Astrocyte (in vitro differentiated cells and primary cell): ENCODE measurements at regions not wholly inside any gene's neighbourhood (a gene's known extent, or its start where the extent isn't known, plus 50 kb on each side); places are given as distances from the start of the nearest gene placed in this dataset.
"Not testable (repeated sequence)": the region's sequence is repeated elsewhere in the genome, so short reads cannot be mapped to it uniquely, and the experiment has no call there.

Experiments
- DNase-seq: peaks from one replicate; pipeline ENCODE4 v3.0.0-alpha.2; 2010; ENCODE audit warnings: low read depth
- FAIRE-seq: peaks from 2 replicates; lab custom pipeline; 2011; peaks lifted over from hg19 to GRCh38; lab: Jason Lieb, UNC
- H2AFZ ChIP-seq: 2 replicates; pipeline ENCODE4 v1.6.0; 2012; ENCODE audit warnings: low read depth, low read length, inconsistent platforms
- H3K27ac ChIP-seq: 2 replicates; pipeline ENCODE4 v1.5.1; 2011; ENCODE audit warnings: low read depth, low read length, inconsistent platforms
- H3K27me3 ChIP-seq: 2 replicates; pipeline ENCODE4 v1.6.0; 2011; ENCODE audit warnings: low read length, inconsistent platforms; ENCODE audit not compliant: insufficient read depth
- H3K36me3 ChIP-seq: 2 replicates; pipeline ENCODE4 v1.5.1; 2011; ENCODE audit warnings: low read length, inconsistent platforms; ENCODE audit not compliant: insufficient read depth
- H3K4me1 ChIP-seq: 2 replicates; pipeline ENCODE4 v1.5.1; 2011; ENCODE audit warnings: low read length, inconsistent platforms; ENCODE audit not compliant: insufficient read depth
- H3K4me2 ChIP-seq: 2 replicates; pipeline ENCODE4 v1.6.0; 2012; ENCODE audit warnings: low read length, inconsistent platforms
- H3K4me3 ChIP-seq: 2 replicates; pipeline ENCODE4 v1.5.1; 2011; ENCODE audit warnings: low read depth, mild to moderate bottlenecking, low read length, inconsistent platforms; ENCODE audit not compliant: insufficient read depth
- H3K79me2 ChIP-seq: 2 replicates; pipeline ENCODE4 v1.6.0; 2012; ENCODE audit warnings: mild to moderate bottlenecking, low read length, inconsistent platforms; ENCODE audit not compliant: insufficient read depth
- H3K9ac ChIP-seq: 2 replicates; pipeline ENCODE4 v1.6.0; 2012; ENCODE audit warnings: mild to moderate bottlenecking, low read length, inconsistent platforms
- H3K9me3 ChIP-seq: 2 replicates; pipeline ENCODE4 v1.5.1; 2012; ENCODE audit warnings: low read depth, mild to moderate bottlenecking, low read length, inconsistent platforms; ENCODE audit not compliant: insufficient read depth
- H4K20me1 ChIP-seq: 2 replicates; pipeline ENCODE4 v1.6.0; 2012; ENCODE audit warnings: low read length, inconsistent platforms; ENCODE audit not compliant: insufficient read depth
- H3K27ac Mint-ChIP-seq: one replicate; pipeline ENCODE4 v1.8.0; 2021; ENCODE audit warnings: mild to moderate bottlenecking, mixed read lengths; ENCODE audit not compliant: unreplicated experiment
- H3K27me3 Mint-ChIP-seq: one replicate; pipeline ENCODE4 v1.8.0; 2021; ENCODE audit warnings: low read depth, mixed read lengths; ENCODE audit not compliant: unreplicated experiment
- H3K36me3 Mint-ChIP-seq: one replicate; pipeline ENCODE4 v1.8.0; 2021; ENCODE audit warnings: low read depth, mixed read lengths; ENCODE audit not compliant: unreplicated experiment
- H3K4me1 Mint-ChIP-seq: one replicate; pipeline ENCODE4 v1.8.0; 2021; ENCODE audit warnings: low read depth, mixed read lengths; ENCODE audit not compliant: unreplicated experiment
- H3K4me3 Mint-ChIP-seq: one replicate; pipeline ENCODE4 v1.8.0; 2021; ENCODE audit warnings: mild to moderate bottlenecking, moderate library complexity, mixed read lengths; ENCODE audit not compliant: unreplicated experiment
- H3K9me3 Mint-ChIP-seq: one replicate; pipeline ENCODE4 v1.8.0; 2021; ENCODE audit warnings: mild to moderate bottlenecking, mixed read lengths; ENCODE audit not compliant: unreplicated experiment
- CTCF ChIP-seq: IDR thresholded peaks from 2 replicates; pipeline ENCODE4 v1.5.1; 2011; ENCODE audit warnings: low read depth, mild to moderate bottlenecking, inconsistent platforms, low read length, moderate library complexity; ENCODE audit not compliant: insufficient read depth
- EZH2 ChIP-seq: IDR thresholded peaks from 2 replicates; pipeline ENCODE4 v1.6.1; 2012; ENCODE audit warnings: mild to moderate bottlenecking, low read length, inconsistent platforms; ENCODE audit not compliant: insufficient read depth

- H3K4me3 ChIP-seq = no peak overlapping the region
- H3K4me1 Mint-ChIP-seq = peaks cover 2% of the 10 kb centered on the region
- H3K4me3 Mint-ChIP-seq = no peak overlapping the region
Measured at GRCh38 chr10:16195894-16196293, 240.9 kb upstream of the PTER start.

GRCh38 chr10:16199216-16199615, 237.6 kb upstream of the PTER start:
- no peak for DNase-seq
- no peak overlapping the region for H3K27ac ChIP-seq
- no peak for TF ChIP-seq CTCF
- TF ChIP-seq EZH2 = no peak
- Mint-ChIP-seq H3K4me1 (peaks cover 2% of the 10 kb centered on the region), H3K9me3 (peaks cover 8% of the 10 kb centered on the region), H3K4me3 (no peak overlapping the region), H3K36me3 (no peaks in the 10 kb centered on the region), H3K27me3 (no peaks in the 10 kb centered on the region), H3K27ac (no peak overlapping the region)
- H3K9me3 ChIP-seq = peaks cover 2% of the 10 kb centered on the region
- H3K4me3 ChIP-seq = no peak overlapping the region
- no peaks in the 10 kb centered on the region for H3K27me3 ChIP-seq
- FAIRE-seq = no peak
- H3K4me1 ChIP-seq = no peaks in the 10 kb centered on the region
- H4K20me1 ChIP-seq = no peaks in the 10 kb centered on the region
- no peaks in the 10 kb centered on the region for H3K36me3 ChIP-seq
- no peaks in the 10 kb centered on the region for H3K79me2 ChIP-seq
- no peak overlapping the region for H3K4me2 ChIP-seq
- no peak overlapping the region for H2AFZ ChIP-seq
- no peak overlapping the region for H3K9ac ChIP-seq

More at GRCh38 chr10:16195894-16196293, 240.9 kb upstream of the PTER start:
- no peak for FAIRE-seq
- Histone ChIP-seq H3K9me3 (peaks cover 6% of the 10 kb centered on the region), H3K27ac (no peak overlapping the region), H3K36me3 (no peaks in the 10 kb centered on the region), H4K20me1 (no peaks in the 10 kb centered on the region), H3K4me2 (no peak overlapping the region), H3K79me2 (no peaks in the 10 kb centered on the region), H3K27me3 (no peaks in the 10 kb centered on the region), H3K4me1 (no peaks in the 10 kb centered on the region), H2AFZ (no peak overlapping the region), H3K9ac (no peak overlapping the region)
- DNase-seq = no peak
- Mint-ChIP-seq H3K27me3 (no peaks in the 10 kb centered on the region), H3K27ac (no peak overlapping the region), H3K9me3 (peaks cover 8% of the 10 kb centered on the region), H3K36me3 (no peaks in the 10 kb centered on the region)
- TF ChIP-seq CTCF = no peak
- TF ChIP-seq EZH2 = no peak

DNA sequence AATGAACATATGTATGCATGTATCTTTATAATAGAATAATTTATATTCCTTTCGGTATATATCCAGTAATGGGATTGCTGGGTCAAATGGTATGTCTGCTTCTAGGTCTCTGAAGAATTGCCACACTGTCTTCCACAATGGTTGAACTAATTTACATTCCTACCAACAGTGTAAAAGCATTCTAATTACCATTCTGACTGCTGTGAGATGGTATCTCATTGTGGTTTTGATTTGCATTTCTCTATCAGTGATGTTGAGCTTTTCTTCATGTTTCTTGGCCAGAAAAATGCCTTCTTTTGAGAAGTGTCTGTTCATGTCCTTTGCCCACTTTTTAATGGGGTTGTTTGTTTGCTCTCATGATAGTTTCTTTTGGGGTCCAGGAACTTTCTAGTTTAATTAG, 213.2 kb upstream of the PTER start:
- H3K4me3 Mint-ChIP-seq, H3K4me2 ChIP-seq, H3K9me3 ChIP-seq, H3K9ac ChIP-seq, H2AFZ ChIP-seq, H3K27ac ChIP-seq, H3K36me3 Mint-ChIP-seq, FAIRE-seq, H3K27me3 ChIP-seq, H3K27me3 Mint-ChIP-seq, H4K20me1 ChIP-seq, H3K4me1 Mint-ChIP-seq, DNase-seq, H3K79me2 ChIP-seq, H3K4me1 ChIP-seq, H3K36me3 ChIP-seq, H3K4me3 ChIP-seq: not testable (repeated sequence)
- Mint-ChIP-seq H3K9me3 (peaks cover 16% of the 10 kb centered on the region), H3K27ac (peak overlapping the region; percentile 12)
